ENCODE measurements at regions not wholly inside any gene's neighbourhood (a gene's known extent, or its start where the extent isn't known, plus 50 kb on each side); places are given as distances from the start of the nearest gene placed in this dataset.

GRCh38 chr6:23584134-23584763 lies 541.8 kb upstream of the NRSN1 start:
- TF ChIP-seq EZH2 (IDR thresholded peaks at IDR 0.05), result no peak
- TF ChIP-seq CTCF (IDR thresholded peaks at IDR 0.05), result no peak

Data from neural progenitor cell (in vitro differentiated cells).